Pons (tissue), 1 donor: ENCODE measurements at regions not wholly inside any gene's neighbourhood (a gene's known extent, or its start where the extent isn't known, plus 50 kb on each side); places are given as distances from the start of the nearest gene placed in this dataset.

Experiments used
- DNase-seq: peaks from one replicate; pipeline ENCODE4 v3.0.0-alpha.2; 2016; ENCODE audit warnings: low spot score

DNA sequence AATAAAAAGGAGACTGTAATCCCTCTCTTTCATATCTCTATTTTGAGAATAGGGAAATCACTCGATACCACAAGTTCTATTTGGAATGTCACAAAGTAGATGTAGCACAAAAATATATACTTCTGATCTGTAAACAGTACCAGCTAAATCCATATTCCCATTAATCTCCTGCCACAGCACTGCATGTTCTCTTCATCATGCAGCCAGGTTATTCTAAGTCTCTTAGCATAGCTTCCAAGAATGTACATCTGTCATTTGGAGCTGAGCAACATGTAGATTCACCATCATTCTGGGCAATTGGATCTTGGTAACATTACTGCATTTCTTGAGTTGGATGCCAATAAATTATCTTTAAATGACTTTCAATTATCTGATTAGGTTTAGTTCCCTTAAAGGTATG is 1874.5 kb downstream of the MRPL39 start:
- DNase-seq, result no peak

GRCh38 chr21:23729331-23729730 is 1878.0 kb downstream of the MRPL39 start:
- no peak for DNase-seq

GRCh38 chr21:23725576-23725975 is 1881.7 kb downstream of the MRPL39 start:
- no peak for DNase-seq

DNA sequence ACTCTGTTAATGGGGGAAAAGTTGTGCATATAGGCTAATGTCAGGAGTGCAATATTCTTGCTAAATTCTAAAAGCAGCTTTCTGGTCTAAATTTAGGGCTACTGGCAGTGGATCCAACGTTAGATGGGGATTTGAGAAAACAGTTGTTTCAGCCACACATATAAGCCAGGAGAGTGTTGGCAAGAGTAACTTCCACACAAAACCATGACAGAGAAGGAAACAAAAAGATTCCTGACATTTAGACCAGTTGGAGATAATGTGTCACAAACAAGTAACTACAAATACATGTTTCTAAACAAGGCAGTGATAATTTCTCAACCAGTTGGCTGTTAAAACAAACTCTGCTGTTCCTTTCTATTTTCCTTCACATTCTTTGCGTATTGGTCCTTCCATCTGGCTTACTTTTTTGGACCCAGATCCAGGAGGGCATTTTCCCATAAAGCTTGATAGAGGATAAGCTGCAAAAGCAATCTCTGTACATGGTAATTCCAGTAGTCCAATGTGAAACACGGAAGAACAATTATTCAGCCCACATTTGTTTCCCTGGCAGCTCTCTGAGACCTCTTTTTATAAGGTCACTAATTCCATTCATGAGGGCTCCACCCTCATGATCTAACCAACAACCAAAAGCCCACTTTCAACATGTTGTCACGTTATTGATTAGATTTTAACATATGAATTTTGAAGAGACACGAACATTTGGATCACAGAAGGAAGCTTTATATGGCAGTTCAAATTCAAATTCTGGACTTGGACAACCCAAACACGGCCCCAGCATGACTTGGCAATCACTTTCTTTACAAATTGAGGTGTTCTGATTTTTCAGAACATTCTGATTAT is 1888.6 kb downstream of the MRPL39 start:
- DNase-seq, result no peak

GRCh38 chr21:23712166-23712565 is 1895.1 kb downstream of the MRPL39 start:
- DNase-seq, result no peak

DNA sequence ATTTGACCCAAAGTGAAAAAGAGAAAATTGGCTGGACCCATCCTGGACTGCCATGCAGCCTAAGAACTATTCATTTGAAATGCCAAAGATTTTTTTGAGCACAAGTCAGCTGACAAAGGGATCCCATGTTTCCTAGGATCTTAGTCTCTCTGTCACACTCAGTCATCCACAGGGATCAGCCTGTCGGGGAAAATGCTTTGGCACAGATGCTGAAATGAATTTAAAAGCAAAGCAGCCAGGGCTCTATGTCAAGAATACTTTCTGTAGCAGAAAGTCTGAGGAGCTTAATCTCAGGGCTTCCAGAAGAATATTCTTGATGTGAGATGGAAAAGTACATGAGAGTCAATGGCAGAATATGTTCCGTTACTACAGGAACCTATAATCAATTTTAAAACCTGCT is 1900.8 kb downstream of the MRPL39 start:
- no peak for DNase-seq

GRCh38 chr21:23699402-23699801 is 1907.9 kb downstream of the MRPL39 start:
- no peak for DNase-seq

DNA sequence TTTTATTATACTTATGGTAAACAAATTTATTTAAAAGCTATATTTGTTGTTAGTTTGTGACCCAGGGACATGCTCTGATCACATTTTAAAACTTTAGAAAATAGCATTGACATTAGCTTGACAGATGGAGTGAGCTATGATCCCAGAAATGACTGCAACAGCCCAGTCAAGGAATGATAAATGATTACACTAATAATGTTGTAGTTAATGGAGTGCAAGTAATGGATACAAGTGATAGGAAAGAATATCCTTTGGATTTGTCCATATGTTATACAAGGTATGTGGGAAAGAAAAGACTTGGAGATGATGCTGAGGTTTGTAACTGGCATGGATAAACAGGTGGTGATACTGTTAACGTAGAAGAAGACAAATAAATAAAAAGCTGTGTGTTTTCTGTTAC is 1908.7 kb downstream of the MRPL39 start:
- no peak for DNase-seq

DNA sequence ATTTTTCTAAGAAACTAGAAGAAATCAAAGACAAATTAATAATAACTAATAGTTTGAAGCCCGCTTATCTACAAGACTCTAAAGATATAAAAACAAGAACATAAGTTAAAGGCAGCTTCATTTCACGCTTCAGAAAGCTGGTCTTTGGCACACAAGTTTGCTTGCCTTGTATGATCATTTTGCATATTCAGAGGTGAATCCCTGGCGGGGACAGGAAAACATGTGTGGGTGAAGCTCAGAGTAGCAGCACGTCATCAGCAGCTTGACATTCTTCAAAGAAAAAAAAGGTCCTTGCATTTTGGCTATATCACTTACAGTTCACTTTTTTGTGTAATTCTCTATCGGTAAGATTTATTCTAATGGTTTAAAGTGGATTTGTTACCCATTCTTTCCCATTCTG is 1911.8 kb downstream of the MRPL39 start:
- no peak for DNase-seq

- DNase-seq, result no peak
Measured at GRCh38 chr21:23694390-23694789, 1912.9 kb downstream of the MRPL39 start.

DNA sequence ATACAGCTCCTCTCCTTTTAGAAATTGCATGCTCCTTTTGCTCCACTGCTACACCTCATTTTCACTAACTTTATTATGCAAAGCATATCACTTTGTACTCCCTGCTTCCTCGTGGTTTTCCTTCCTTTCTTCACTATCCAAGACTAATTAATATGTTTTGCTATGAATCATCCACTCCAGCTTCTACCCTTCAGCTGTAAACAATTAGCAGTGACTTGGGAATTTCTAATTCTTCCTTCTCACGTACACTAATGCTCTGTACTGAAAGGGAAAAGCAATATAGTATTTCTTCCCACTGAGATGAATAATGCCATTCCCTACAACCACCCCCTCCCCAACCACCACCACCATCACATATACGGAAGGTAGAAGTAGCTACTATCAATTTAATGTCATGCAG is 1917.0 kb downstream of the MRPL39 start:
- DNase-seq, result no peak

- no peak for DNase-seq
Measured at GRCh38 chr21:23686737-23687523, 1920.4 kb downstream of the MRPL39 start.

- DNase-seq, result no peak
Measured at GRCh38 chr21:23684431-23684830, 1922.8 kb downstream of the MRPL39 start.

DNA sequence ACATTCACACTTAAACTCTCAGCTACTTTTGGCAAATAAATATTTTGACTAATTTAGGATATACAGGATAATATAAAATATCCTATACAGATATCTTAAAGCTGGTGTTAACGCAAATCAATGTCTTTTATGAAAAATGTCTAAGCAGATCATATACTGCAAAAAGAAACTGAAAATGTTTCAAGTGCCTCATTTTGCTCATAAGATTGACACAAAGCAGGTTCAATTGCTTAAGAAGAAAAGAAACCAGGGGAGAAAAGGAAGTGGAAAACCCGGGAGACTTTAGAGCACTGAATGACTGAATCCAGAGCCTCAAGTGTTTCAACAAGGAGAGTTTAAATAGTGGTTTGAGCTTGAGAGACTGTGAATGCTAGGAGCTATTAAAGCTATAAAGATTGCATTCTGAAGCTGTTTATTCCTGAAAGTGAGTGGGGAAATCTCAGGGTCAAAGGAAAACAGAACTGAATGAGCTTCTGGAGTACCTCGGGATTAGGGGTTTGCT is 1943.0 kb downstream of the MRPL39 start:
- DNase-seq, result no peak

GRCh38 chr21:23660560-23660959 is 1946.7 kb downstream of the MRPL39 start:
- no peak for DNase-seq

GRCh38 chr21:23644768-23645167 is 1962.5 kb downstream of the MRPL39 start:
- no peak for DNase-seq

- no peak for DNase-seq
Measured at GRCh38 chr21:23639721-23640120, 1967.6 kb downstream of the MRPL39 start.

- no peak for DNase-seq
Measured at GRCh38 chr21:23638131-23638695, 1969.1 kb downstream of the MRPL39 start.

DNA sequence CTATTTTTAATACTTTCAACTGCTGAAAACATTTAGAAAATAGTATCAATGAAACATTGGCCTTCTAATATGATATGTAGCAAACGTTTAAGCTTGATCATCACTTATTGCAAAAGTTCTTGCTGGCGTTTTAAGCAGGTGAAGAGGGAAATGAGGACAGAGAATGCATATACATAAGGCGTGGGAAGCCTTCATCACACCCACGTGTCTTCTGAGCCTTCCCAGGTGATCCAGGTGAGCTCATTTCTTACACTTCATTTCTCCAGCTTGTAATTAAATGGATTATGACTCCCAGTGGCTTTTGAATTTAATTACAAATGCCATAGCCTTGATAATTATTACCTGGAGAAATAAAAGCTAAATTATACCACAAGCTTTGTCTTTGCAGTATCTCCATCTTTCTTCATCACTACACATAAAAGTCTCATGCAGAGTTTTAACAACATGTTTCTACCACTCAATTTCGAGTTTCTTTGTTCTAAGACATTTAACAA is 1973.8 kb downstream of the MRPL39 start:
- DNase-seq, result no peak

DNA sequence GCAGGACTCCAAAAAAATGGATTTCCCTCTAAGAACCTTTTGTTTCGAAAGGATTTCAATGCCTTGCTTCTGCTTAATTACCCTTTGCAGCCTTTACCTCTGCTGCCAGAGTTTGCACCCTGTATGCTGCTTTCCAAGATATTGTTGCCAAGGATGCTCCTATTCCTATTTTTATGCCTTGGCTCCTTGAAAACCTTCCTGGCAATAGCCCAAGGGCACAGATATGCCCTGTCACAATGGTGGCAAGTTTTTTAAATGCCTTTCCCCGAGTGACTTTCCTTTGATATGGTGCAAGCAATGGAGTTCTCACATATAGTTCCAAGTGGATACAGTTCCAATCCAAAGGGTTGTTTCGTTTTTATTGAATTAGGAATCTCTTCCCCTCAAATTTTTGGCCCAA is 1983.0 kb downstream of the MRPL39 start:
- no peak for DNase-seq

DNA sequence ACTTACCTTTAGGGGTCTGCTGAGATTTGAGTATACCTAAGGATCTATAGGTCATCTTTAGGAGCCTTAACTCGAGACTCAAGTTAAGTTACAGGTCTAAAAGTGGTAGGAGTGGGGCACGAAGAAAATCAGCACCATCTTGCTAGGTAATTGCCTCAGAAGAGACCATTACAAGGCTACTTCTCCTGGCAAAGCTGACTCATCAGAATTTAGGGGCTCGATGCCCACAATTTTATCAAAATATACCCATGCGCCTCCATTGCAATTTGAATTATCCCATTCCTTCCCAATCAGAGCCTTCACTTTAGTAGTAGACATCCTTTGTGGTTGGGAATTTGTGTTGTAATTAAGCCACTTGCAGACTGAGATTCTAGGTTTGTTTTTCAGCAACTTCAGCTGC is 1994.3 kb downstream of the MRPL39 start:
- DNase-seq, result no peak

DNA sequence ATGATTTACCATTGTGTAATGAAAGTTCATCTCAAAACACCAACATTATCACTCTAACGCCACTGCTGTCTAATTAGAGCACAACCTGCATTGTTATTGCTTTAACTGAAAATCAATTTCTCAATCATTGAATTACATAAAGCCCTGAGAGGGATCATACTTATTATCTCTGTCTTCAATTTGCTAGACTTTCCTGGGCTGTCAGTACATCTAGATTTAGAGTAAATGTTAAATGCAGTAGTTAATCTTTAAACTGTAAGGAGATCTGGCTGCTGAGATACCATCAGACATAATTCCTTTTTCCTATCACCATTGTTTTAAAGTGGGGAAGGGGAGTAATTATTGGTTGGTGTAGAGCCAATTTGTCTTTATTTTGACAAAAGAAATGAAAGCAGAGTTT is 1995.1 kb downstream of the MRPL39 start:
- no peak for DNase-seq
